Parathyroid adenoma (tissue), 2 donors: ENCODE measurements at regions not wholly inside any gene's neighbourhood (a gene's known extent, or its start where the extent isn't known, plus 50 kb on each side); places are given as distances from the start of the nearest gene placed in this dataset.

ENCODE experiments used
- H2AFZ ChIP-seq: fragments of 300-600 bp; sonication (generic); one replicate; pipeline ENCODE4 v1.7.0; 2017; ENCODE audit warnings: antibody characterized with exemption, mild to moderate bottlenecking
- H3K27ac ChIP-seq: fragments of 300-600 bp; sonication (generic); one replicate; pipeline ENCODE4 v1.7.0; 2017
- H3K27me3 ChIP-seq: fragments of 300-600 bp; sonication (generic); one replicate; pipeline ENCODE4 v1.7.0; 2017; ENCODE audit warnings: low read length; ENCODE audit not compliant: control insufficient read depth, insufficient read depth
- H3K36me3 ChIP-seq: fragments of 300-600 bp; sonication (generic); one replicate; pipeline ENCODE4 v1.7.0; 2017; ENCODE audit warnings: low read length; ENCODE audit not compliant: control insufficient read depth, insufficient read depth
- H3K4me1 ChIP-seq: fragments of 300-600 bp; sonication (generic); one replicate; pipeline ENCODE4 v1.7.0; 2017; ENCODE audit warnings: control low read depth
- H3K4me2 ChIP-seq: fragments of 300-600 bp; sonication (generic); one replicate; pipeline ENCODE4 v1.7.0; 2017; ENCODE audit warnings: low read length
- H3K4me3 ChIP-seq: fragments of 300-600 bp; sonication (generic); one replicate; pipeline ENCODE4 v1.7.0; 2017; ENCODE audit warnings: low read depth, low read length
- H3K79me2 ChIP-seq: fragments of 300-600 bp; sonication (generic); one replicate; pipeline ENCODE4 v1.7.0; 2017; ENCODE audit warnings: control low read depth
- H3K9ac ChIP-seq: fragments of 300-600 bp; sonication (generic); one replicate; pipeline ENCODE4 v1.7.0; 2017; ENCODE audit warnings: mild to moderate bottlenecking
- H3K9me3 ChIP-seq: fragments of 300-600 bp; sonication (generic); one replicate; pipeline ENCODE4 v1.7.0; 2017; ENCODE audit warnings: low read length; ENCODE audit not compliant: control insufficient read depth
- CTCF ChIP-seq: fragments of 300-600 bp; sonication (generic); IDR thresholded peaks from one replicate; pipeline ENCODE4 v1.7.0; 2017; ENCODE audit warnings: antibody characterized with exemption, mild to moderate bottlenecking
- donor health status: primary hyperparathyroidism.

GRCh38 chr5:165757791-165758190, 2252.4 kb downstream of the MAT2B start:
- H2AFZ ChIP-seq, result peak overlapping the region; percentile 59
- peak overlapping the region; percentile 73 for H3K4me2 ChIP-seq
- no peak for TF ChIP-seq CTCF

DNA sequence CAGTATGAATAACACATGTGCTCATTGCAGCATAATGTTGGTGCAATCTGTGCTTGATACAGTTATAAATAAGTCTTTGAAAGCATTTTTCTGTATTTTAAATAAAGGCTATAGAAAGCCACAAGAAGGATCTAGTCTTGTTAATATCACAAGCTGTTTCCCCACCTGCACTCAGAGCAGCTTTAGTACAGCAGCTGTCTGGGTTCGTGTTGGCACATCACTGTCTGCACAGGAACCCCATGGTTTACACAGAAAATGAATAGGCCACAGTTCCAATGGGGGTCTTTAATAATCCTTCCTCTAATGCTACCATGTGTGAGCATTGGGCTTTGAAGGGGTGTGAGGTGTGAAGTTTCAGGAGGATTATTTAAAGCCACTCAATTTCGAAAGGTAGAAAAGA, 2269.7 kb downstream of the MAT2B start:
- Histone ChIP-seq H3K4me1 (peaks cover 2% of the 10 kb centered on the region), H2AFZ (no peak overlapping the region), H3K27me3 (no peaks in the 10 kb centered on the region), H3K9me3 (no peaks in the 10 kb centered on the region), H3K9ac (no peak overlapping the region), H3K36me3 (no peaks in the 10 kb centered on the region), H3K27ac (no peak overlapping the region), H3K4me2 (no peak overlapping the region), H3K79me2 (no peaks in the 10 kb centered on the region), H3K4me3 (no peak overlapping the region)
- TF ChIP-seq CTCF, result no peak

More at GRCh38 chr5:165757791-165758190, 2252.4 kb downstream of the MAT2B start:
- peak overlapping the region; percentile 69 for H3K27ac ChIP-seq
- H3K9me3 ChIP-seq, result no peaks in the 10 kb centered on the region
- no peaks in the 10 kb centered on the region for H3K79me2 ChIP-seq
- H3K4me3 ChIP-seq, result peak overlapping the region; percentile 33
- H3K36me3 ChIP-seq, result no peaks in the 10 kb centered on the region
- H3K27me3 ChIP-seq, result no peaks in the 10 kb centered on the region
- H3K9ac ChIP-seq, result no peak overlapping the region
- peaks cover 9% of the 10 kb centered on the region for H3K4me1 ChIP-seq

DNA sequence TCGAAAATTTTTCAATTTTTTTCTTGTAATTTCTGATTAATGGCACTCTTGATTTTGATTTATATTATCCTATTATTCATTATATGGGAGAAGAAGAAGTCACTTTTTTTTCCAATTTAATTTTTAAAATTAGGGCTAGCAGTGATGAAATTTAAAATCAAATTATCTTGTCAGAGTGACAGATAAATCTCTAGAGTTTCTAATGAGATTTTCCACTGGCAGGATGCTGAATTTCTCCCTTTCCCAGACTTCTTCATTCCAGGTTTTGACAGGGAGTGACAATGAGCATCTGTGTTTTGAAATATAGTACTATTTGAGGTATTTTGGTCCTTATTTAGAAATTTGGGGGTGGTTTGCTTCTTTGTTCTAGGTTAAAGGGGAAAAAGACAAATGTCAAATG, 2274.1 kb downstream of the MAT2B start:
- Histone ChIP-seq H3K4me1 (no peaks in the 10 kb centered on the region), H3K36me3 (no peaks in the 10 kb centered on the region), H3K79me2 (no peaks in the 10 kb centered on the region), H3K27ac (no peak overlapping the region), H3K27me3 (no peaks in the 10 kb centered on the region), H3K9ac (no peak overlapping the region), H2AFZ (no peak overlapping the region), H3K4me2 (no peak overlapping the region), H3K9me3 (no peaks in the 10 kb centered on the region), H3K4me3 (no peak overlapping the region)
- TF ChIP-seq CTCF, result no peak

GRCh38 chr5:165780901-165781300, 2275.5 kb downstream of the MAT2B start:
- Histone ChIP-seq H3K27me3 (no peaks in the 10 kb centered on the region), H3K36me3 (no peaks in the 10 kb centered on the region), H3K4me3 (no peak overlapping the region), H2AFZ (no peak overlapping the region), H3K4me2 (no peak overlapping the region), H3K9me3 (no peaks in the 10 kb centered on the region), H3K9ac (no peak overlapping the region), H3K79me2 (no peaks in the 10 kb centered on the region), H3K27ac (no peak overlapping the region), H3K4me1 (no peaks in the 10 kb centered on the region)
- TF ChIP-seq CTCF, result no peak

GRCh38 chr5:165781738-165782137, 2276.3 kb downstream of the MAT2B start:
- Histone ChIP-seq H3K27me3 (no peaks in the 10 kb centered on the region), H3K36me3 (no peaks in the 10 kb centered on the region), H3K79me2 (no peaks in the 10 kb centered on the region), H3K9me3 (no peaks in the 10 kb centered on the region), H3K4me3 (no peak overlapping the region), H3K9ac (no peak overlapping the region), H3K27ac (no peak overlapping the region), H2AFZ (no peak overlapping the region), H3K4me2 (no peak overlapping the region), H3K4me1 (no peaks in the 10 kb centered on the region)
- no peak for TF ChIP-seq CTCF
